ENCODE measurements at regions not wholly inside any gene's neighbourhood (a gene's known extent, or its start where the extent isn't known, plus 50 kb on each side); places are given as distances from the start of the nearest gene placed in this dataset.
A peak's percentile ranks its signal among the peaks of the same experiment; 100 is the strongest.

- intact Hi-C loops (cut with DNase I), result loop anchor here (5.0 kb wide), 2 partner anchors 419 to 434 kb away; no protein-coding TSS in a partner anchor
- H3K4me1 ChIP-seq, result peaks cover 0 to 22% (median 3%) of the 10 kb centered on the region in 3 donors
- WGBS, 2 donors, result 73 to 76% methylated on average over 2 of the region's 5 CpGs
- no peak for TF ChIP-seq POLR2A (IDR thresholded peaks at IDR 0.05)
- no peak for TF ChIP-seq CTCF (IDR thresholded peaks at IDR 0.05)
- H3K9me3 ChIP-seq, result no peaks in the 10 kb centered on the region
- H3K27me3 ChIP-seq, result peaks cover 0 to 20% (median 0%) of the 10 kb centered on the region in 4 donors
- no peak for DNase-seq
- no peak overlapping the region for H3K4me3 ChIP-seq
- peak overlapping the region in 1 of 4 donors; percentile 8 for H3K27ac ChIP-seq
- no peaks in the 10 kb centered on the region for H3K36me3 ChIP-seq
Observed at GRCh38 chr2:37831081-37831780, 93.9 kb upstream of the RMDN2 start.

GRCh38 chr2:37832590-37833197 lies 92.4 kb upstream of the RMDN2 start:
- Histone ChIP-seq H3K27ac (no peak overlapping the region), H3K4me1 (peaks cover 0 to 22% (median 3%) of the 10 kb centered on the region in 3 donors), H3K27me3 (peaks cover 0 to 24% (median 0%) of the 10 kb centered on the region in 4 donors), H3K4me3 (no peak overlapping the region), H3K36me3 (no peaks in the 10 kb centered on the region), H3K9me3 (no peaks in the 10 kb centered on the region)
- WGBS, 2 donors, result 30 to 33% methylated on average over 3 of the region's 3 CpGs
- TF ChIP-seq CTCF (IDR thresholded peaks at IDR 0.05), result peak; percentile 69 to 92 (median 89)
- TF ChIP-seq POLR2A (IDR thresholded peaks at IDR 0.05), result no peak
- DNase-seq, result peak; percentile 45
- intact Hi-C loops (cut with DNase I), result loop anchor here (5.0 kb wide), 2 partner anchors 420 to 435 kb away; no protein-coding TSS in a partner anchor

GRCh38 chr2:37833423-37833822 lies 91.7 kb upstream of the RMDN2 start:
- no peaks in the 10 kb centered on the region for H3K36me3 ChIP-seq
- intact Hi-C loops (cut with DNase I), result loop anchor here (5.0 kb wide), 2 partner anchors 421 to 436 kb away; no protein-coding TSS in a partner anchor
- H3K27ac ChIP-seq, result no peak overlapping the region
- no peak for TF ChIP-seq POLR2A (IDR thresholded peaks at IDR 0.05)
- no peak for TF ChIP-seq CTCF (IDR thresholded peaks at IDR 0.05)
- H3K4me3 ChIP-seq, result no peak overlapping the region
- 37 to 44% methylated on average over 6 of the region's 7 CpGs for WGBS, 2 donors
- peaks cover 0 to 16% (median 0%) of the 10 kb centered on the region in 3 donors for H3K4me1 ChIP-seq
- peaks cover 0 to 24% (median 0%) of the 10 kb centered on the region in 4 donors for H3K27me3 ChIP-seq
- no peak for DNase-seq
- H3K9me3 ChIP-seq, result no peaks in the 10 kb centered on the region

- Histone ChIP-seq H3K27ac (peak overlapping the region in 1 of 4 donors; percentile 17), H3K27me3 (peaks cover 0 to 15% (median 0%) of the 10 kb centered on the region in 4 donors), H3K4me1 (no peaks in the 10 kb centered on the region), H3K4me3 (no peak overlapping the region), H3K36me3 (no peaks in the 10 kb centered on the region), H3K9me3 (no peaks in the 10 kb centered on the region)
- no peak for TF ChIP-seq CTCF (IDR thresholded peaks at IDR 0.05)
- TF ChIP-seq POLR2A (IDR thresholded peaks at IDR 0.05), result no peak
- intact Hi-C loops (cut with DNase I), result no loop called here
- 65 to 97% methylated on average over 3 of the region's 3 CpGs for WGBS, 2 donors
- no peak for DNase-seq
Observed at GRCh38 chr2:37836270-37836669, 88.8 kb upstream of the RMDN2 start.

GRCh38 chr2:37836711-37837110 lies 88.4 kb upstream of the RMDN2 start:
- TF ChIP-seq POLR2A (IDR thresholded peaks at IDR 0.05) (no peak), CTCF (IDR thresholded peaks at IDR 0.05) (no peak)
- no peaks in the 10 kb centered on the region for H3K9me3 ChIP-seq
- 88 to 94% methylated on average over 3 to 5 of the region's 6 CpGs for WGBS, 2 donors
- H3K4me3 ChIP-seq, result no peak overlapping the region
- peak overlapping the region in 2 of 4 donors; percentile 17 to 31 for H3K27ac ChIP-seq
- intact Hi-C loops (cut with DNase I), result no loop called here
- peaks cover 0 to 13% (median 0%) of the 10 kb centered on the region in 4 donors for H3K27me3 ChIP-seq
- H3K36me3 ChIP-seq, result no peaks in the 10 kb centered on the region
- H3K4me1 ChIP-seq, result no peaks in the 10 kb centered on the region
- DNase-seq, result no peak

Measured in esophagus squamous epithelium (tissue), 5 donors.